Left kidney (tissue), 1 donor: ENCODE measurements at regions not wholly inside any gene's neighbourhood (a gene's known extent, or its start where the extent isn't known, plus 50 kb on each side); places are given as distances from the start of the nearest gene placed in this dataset.
"Not testable (repeated sequence)": the region's sequence is repeated elsewhere in the genome, so short reads cannot be mapped to it uniquely, and the experiment has no call there.

Experiments used
- DNase-seq: peaks from one replicate; pipeline ENCODE4 v3.0.0-alpha.2; 2013

DNA sequence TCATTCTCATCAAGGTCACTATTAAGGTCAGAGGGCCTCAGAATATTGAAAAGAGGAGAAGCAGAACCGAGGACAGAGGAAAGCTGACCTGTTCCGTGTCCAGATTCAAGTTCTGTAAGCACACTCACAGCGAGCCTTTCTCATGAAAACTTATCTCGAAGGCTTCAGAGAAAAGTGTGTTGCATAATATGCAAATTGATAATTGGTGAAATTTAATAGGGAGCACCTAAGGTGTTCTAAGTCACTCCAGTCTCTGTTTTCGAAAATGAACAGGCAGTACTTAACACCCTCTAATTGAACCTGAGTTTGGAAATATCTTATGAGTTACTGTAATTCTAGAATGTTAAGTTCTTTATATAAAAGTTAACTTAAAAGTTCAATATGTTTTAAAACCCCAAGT lies 181.2 kb upstream of the PDE10A start:
- no peak for DNase-seq

DNA sequence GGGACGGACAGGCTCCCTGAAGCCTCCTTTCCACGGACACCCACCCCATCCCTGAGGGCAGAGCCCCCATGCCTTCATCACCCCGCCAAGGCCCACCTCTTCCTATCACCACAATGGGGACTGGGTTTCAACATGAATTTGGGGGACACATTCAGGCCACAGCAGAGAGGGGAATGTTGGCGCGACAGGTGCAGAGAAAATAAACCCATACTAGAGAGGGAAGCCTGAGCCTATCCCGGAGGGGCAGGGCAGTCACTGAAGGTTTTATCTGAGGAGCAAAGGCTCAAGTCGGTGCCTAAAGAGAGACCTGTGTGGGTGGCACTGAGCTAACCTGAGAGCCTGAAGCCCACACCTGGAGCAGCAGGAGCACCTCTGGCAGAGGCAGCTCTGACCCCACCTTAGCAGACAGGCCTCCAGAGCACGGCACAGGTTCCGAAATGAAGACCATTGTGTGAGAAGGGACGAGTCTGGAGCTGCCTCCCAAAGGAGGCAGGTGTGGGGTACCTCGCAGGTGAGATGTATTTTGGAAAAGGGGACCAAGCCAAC lies 180.6 kb upstream of the PDE10A start:
- no peak for DNase-seq

GRCh38 chr6:165843121-165843520 lies 180.1 kb upstream of the PDE10A start:
- DNase-seq: no peak

- no peak for DNase-seq
Observed at GRCh38 chr6:165842281-165842936, 179.4 kb upstream of the PDE10A start.

GRCh38 chr6:165841153-165841558 lies 178.1 kb upstream of the PDE10A start:
- no peak for DNase-seq

DNA sequence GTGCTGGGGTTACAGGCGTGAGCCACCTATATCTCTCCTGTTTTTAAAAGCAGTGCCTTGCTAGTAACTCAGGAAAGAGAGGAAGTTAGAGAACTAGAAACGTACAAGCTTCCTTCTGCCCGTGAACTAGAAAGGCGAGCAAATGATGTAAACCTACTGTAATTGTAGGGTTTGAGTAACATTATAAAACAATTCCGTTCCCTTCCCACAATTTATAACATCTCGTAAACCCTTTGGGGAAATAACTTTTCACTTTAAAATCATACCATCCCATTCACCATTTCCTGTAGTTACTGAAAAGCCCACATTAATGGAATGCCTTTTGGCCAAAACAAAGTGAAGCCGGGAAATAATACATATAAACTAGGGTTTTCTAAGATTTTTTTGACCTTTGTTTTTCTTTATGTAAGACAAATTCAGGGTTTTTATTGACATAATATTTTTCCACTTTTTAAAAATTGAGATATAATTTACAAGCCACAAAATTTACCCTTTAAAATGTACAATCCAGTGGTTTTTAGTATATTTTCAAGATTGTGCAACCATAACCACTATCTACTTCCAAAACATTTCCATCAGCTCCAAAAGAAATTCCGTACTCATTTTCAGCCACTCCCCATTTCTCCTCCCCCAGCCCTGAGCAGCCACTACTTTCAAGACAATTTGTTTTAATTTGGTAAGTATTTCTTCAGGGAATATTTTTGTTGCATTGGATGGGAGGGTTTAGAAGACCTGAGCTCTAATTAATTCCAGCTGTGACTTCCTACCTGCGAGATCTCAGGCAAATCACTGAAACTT lies 175.1 kb upstream of the PDE10A start:
- no peak for DNase-seq

GRCh38 chr6:165836648-165837047 lies 173.6 kb upstream of the PDE10A start:
- not testable (repeated sequence) for DNase-seq

GRCh38 chr6:165835410-165835851 lies 172.4 kb upstream of the PDE10A start:
- no peak for DNase-seq

DNA sequence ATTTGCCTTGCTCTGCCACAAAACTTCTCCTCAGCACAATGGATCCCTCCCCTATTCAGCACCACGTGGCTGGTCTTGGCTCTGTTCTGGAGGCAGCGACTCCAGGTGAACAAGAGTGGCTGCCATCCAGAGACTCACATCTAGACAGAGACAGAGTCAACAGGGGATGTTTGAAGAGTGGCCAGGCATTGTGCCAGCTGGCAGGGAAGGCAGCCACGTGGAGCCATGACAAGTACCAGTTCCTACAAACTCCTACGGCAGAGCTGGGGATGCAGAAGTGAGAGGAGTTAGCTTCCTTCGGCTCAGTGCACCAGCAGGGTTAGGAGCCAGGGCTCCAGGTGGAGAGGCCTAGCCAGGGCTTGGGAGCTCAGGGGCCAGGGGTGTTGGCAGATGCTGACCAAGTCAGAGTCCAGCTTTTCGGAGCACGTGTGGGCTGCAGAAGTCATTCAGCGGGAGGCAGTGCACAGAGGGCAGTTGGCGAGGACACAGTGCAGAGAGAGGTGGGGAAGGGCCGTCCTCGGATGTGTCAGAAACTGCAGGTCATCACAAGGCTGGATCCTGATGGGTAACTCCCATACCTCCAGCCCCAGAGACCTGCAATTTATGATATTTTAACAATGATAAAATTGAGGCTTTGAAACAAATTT lies 171.7 kb upstream of the PDE10A start:
- DNase-seq: no peak

DNA sequence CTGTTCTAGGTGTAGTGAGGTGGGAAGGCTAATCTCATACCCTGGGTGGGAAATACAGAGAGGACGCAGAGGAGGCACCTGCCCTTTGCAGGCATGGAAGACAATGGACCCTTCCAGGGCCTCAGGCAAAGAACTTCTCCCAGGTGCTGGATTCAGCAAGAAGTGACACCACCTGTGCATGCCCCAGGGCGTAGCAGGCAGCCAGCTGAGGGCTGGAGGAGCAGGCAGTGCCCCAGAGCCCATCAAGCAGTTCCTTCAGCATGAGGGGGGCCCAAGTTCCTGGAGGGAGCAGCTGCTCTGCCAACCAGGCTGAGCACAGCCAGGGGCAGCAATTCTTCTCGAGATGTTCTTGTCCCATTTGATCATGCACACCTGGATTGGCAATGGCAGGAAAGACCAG lies 170.3 kb upstream of the PDE10A start:
- DNase-seq: no peak

- peak; percentile 55 for DNase-seq
Observed at GRCh38 chr6:165831812-165832510, 168.9 kb upstream of the PDE10A start.

DNA sequence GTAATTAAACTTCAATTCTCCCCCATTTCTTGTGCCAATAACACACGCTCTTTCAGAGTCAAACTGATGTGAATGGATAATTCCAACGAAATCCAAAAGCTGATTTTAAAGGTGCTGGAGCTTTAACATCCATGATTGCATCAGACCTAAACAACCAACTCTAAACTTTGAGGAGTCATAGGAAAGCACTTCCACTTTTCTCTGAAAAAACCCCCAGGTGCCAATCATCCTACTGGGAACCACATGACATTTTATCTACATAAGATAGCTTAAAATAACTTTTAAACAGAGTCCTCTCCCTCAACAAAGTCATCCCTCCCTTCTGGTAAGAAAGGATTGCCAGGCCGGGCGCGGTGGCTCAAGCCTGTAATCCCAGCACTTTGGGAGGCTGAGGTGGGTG lies 167.7 kb upstream of the PDE10A start:
- DNase-seq: no peak

DNA sequence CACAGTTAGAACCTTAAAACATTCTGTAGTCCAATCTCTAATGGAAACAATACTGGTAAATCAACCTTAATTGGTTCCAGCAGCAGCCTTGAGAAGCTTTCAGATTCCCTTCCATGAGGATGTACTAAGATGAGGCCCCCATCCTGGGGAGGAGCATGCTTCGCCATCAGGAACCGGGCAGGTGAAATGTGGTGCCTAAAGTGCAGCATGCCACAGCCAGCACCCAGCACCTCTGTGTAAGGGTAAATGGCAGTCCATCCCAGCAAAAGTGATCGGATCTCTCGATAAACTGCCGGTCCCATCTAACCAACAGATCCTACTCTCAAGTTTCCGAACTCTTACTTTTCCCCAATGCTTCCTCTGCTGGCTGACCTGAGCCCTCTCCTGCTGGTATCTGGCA lies 166.3 kb upstream of the PDE10A start:
- no peak for DNase-seq

DNA sequence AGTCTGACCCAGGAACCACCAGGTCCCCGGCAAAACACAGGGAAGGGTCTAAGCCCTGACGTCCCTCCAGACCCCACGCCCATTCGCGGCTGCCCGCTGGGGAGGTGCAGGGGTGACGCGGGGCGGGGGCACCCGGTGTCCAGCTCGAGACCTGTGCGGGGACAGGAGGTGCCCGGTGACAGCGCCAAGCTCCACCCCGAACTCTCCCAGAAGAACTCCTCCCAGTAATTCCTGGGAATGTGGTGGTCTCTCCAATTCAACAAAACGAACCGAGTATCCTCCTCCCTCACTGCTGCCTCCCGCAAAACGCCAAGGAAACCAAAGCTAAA lies 164.1 kb upstream of the PDE10A start:
- DNase-seq: no peak

DNA sequence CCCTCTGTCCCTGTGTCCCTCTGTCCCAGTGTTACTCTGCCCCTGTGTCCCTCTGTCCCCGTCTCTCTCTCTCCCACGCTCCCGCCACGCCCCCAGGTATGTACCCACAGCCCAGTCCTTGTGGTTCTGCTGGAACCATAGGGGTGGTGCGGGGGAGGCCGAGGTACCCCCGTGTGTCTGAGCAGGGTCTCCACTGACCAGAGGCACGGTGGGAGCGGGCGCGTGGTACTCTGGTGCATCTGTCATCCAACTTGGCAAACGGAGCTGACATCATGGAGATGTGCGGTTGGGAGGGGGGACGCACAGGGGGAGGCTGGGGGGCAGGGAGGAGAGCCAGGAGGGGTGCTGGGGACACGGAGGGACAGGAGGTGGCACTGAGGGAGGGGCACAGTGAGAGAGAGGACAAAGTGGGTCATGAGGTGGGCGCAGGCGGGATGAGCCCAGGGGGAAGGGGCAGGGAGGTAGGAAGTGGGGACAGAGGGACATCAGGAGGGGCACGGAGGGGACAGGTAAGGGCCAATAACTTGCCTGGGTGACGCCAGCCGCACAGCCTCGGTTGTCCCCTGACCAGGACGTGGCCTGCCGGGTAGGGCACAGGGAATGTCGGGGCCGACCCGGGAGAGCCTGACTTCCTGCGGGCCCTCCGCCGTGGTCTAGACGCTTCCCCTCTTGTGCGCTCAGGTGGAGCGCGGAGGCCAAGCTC lies 163.6 kb upstream of the PDE10A start:
- DNase-seq: no peak

DNA sequence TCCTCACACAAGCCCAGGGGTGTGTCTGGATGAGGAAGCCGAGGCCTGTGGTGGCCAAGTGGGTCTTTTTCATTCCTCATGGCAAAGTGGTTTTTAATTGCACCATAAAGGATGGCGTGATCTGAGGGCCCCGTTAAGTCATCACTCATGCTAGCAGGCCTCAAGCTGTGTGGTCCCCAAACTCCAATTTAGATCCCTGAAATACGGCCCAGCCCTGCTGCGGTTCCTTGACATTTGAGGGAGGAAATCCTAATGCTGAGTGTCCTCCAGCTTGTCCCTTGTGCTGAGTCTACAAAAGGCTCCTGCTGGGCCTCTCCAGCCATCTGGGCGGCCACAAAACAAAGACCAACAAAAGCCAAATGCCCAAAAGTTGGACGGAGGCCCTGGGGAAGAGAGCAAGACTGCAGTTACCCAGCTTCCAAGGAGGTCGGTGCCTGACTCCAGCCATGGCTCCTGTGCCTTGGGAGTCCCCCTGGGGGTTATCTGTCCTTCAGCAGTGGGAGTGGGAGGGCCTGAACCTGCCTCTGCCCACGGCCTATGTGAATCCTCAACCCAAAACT lies 162.3 kb upstream of the PDE10A start:
- DNase-seq: no peak

DNA sequence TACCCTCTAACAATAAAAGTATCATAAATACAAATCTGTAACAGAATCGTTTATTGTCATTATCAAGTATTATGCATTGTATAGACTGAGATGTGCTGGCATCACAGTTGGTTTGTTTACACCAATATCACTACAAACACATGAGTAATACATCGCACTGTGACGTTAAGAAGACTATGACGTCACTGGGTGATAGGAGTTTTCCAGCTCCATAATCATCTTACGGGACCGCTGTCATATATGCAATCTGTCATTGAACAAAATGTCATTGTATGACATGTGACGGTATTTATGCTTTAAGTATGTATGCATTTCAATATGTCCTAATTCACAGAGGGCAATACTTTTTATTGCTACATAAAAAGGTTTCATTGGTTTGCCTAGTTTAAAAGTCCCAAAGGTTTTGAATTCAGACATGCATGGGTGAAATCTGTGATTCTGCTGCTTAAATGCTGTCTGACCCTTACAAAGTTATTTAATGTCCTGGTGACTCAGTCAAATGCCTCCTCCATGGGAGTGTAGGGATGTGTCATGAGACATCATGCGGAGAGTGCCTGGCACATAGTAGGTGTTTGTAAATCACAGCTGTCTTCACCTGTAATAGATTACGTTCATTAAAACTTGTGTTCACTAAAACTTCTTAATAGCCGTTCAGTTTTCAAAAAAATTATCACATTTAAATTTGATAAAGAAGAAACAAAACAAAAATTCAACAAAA lies 160.7 kb upstream of the PDE10A start:
- no peak for DNase-seq

DNA sequence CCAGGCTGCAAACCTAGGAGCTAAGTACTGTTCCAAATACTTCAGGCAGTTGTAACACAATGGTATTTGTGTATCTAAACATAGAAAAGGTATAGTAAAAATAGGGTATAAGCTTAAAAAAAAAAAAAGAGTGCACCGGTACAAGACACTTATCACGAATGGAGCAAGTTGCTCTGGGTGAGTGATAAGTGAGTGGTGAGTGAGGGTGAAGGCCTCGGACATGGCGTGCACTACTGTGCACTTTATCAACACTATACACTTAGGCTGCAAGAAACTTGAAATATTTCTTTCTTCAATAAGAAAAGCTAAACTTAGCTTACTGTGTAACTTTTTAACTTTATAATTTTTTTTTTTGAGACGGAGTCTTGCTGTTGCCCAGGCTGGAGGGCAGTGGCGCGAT lies 159.5 kb upstream of the PDE10A start:
- no peak for DNase-seq

DNA sequence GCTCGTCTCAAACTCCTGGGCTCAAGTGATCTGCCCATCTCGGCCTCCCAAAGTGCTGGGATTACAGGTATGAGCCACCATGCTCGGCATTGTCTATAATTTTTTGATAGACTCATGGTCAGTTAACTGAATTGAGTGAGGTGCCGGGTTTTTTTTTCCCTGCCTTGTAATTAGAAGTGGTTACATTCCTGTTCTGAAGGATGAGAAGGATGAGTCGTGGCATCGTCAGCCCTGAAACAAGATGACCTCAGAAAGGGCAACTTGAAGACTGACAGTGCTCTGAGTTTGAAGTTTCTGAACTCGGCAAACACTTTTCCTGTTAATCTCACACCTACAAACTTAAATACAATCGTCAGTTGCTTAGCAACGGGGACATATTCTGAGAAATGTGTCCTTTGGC lies 158.7 kb upstream of the PDE10A start:
- no peak for DNase-seq

DNA sequence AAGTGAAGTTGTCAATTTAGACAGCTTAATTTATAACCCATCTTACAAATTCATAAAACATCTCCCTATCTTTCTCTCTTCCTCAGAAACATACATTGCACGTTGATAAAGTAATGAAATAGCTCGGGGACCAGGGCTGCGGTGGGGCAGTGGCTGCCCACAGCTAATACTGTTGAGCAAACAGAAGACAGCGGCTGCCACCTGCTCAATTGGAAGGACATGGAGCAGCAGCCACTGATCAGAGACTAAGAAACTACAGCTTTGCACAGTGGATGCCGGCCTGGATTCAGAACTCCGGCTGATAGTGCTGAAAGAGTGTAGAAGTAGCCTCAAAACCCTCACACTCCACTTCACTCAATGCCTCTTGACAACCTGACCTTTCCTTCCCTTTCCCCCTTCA lies 157.9 kb upstream of the PDE10A start:
- no peak for DNase-seq

GRCh38 chr6:165820407-165820806 lies 157.4 kb upstream of the PDE10A start:
- DNase-seq: no peak
